B cell (primary cell): ENCODE measurements at regions not wholly inside any gene's neighbourhood (a gene's known extent, or its start where the extent isn't known, plus 50 kb on each side); places are given as distances from the start of the nearest gene placed in this dataset.

ENCODE experiments used
- ATAC-seq: fragments of 200-7000 bp; cut with Tn5 transposase; one replicate; pipeline ENCODE4 v1.10.0; 2021; ENCODE audit warnings: low read depth, mild to moderate bottlenecking, moderate number of reproducible peaks, moderate library complexity
- CTCF ChIA-PET: fragments of 350-600 bp; sonication (Branson Sonifier 250); formaldehyde crosslinking; loops from one replicate; lab custom pipeline; 2021; ENCODE audit warnings: antibody characterized with exemption, inconsistent platforms; lab: Charles Lee
- POLR2A ChIA-PET: fragments of 350-600 bp; sonication (Branson Sonifier 250); formaldehyde crosslinking; loops from one replicate; lab custom pipeline; 2021; ENCODE audit warnings: antibody characterized with exemption; lab: Charles Lee
- DNase-seq: peaks from one replicate; pipeline ENCODE4 v3.0.0; 2013
- H2AFZ ChIP-seq: 2 replicates; pipeline ENCODE4 v1.6.1; 2012; ENCODE audit warnings: mild to moderate bottlenecking, low read depth, low read length; ENCODE audit not compliant: insufficient read depth, poor library complexity, severe bottlenecking
- H3K27ac ChIP-seq, 2 donors: 1 replicate in 1 of 2; 2 replicates in 1 of 2; pipeline ENCODE4 v1.5.1; 2012 to 2013; ENCODE audit warnings: low read length in 2 of 2, mild to moderate bottlenecking in 2 of 2, moderate library complexity in 1 of 2
- H3K27me3 ChIP-seq, 4 experiments: fragments of 200-600 bp in 1 of 4; sonication (generic) in 1 of 4; replicated peaks in 1 of 4; 1 replicate in 2 of 4; 2 replicates in 2 of 4; pipeline versions ENCODE4 v1.6.1 to v1.7.0; 2013 to 2016; ENCODE audit warnings: low read length in 3 of 4, mild to moderate bottlenecking in 2 of 4, mixed read lengths in 1 of 4, moderate library complexity in 1 of 4; ENCODE audit not compliant: insufficient read depth in 4 of 4, control insufficient read depth in 3 of 4; ENCODE audit errors: control extremely low read depth in 1 of 4
- H3K36me3 ChIP-seq, 2 experiments: replicated peaks in 1 of 2; 1 replicate in 1 of 2; 2 replicates in 1 of 2; pipeline versions ENCODE4 v1.6.1 to v1.7.1; 2013; ENCODE audit warnings: low read length in 1 of 2; ENCODE audit not compliant: insufficient read depth in 2 of 2, control insufficient read depth in 1 of 2; ENCODE audit errors: control extremely low read depth in 1 of 2, extremely low read depth in 1 of 2
- H3K4me1 ChIP-seq, 2 donors: fragments of 200-600 bp in 1 of 2; sonication (generic) in 1 of 2; 1 replicate in 1 of 2; 2 replicates in 1 of 2; pipeline versions ENCODE4 v1.5.1 to v1.6.1; 2013 to 2017; ENCODE audit warnings: low read length in 2 of 2; ENCODE audit not compliant: control insufficient read depth in 2 of 2, insufficient read depth in 2 of 2
- H3K4me2 ChIP-seq: replicated peaks from 2 replicates; pipeline ENCODE3; 2012; ENCODE audit warnings: mild to moderate bottlenecking, low read depth, low read length; ENCODE audit not compliant: poor library complexity, severe bottlenecking
- H3K4me3 ChIP-seq, 5 experiments: fragments of 200-600 bp in 1 of 5; sonication (generic) in 1 of 5; 1 replicate in 3 of 5; 2 replicates in 2 of 5; pipeline versions ENCODE4 v1.5.1 to v1.7.0; 2011 to 2016; ENCODE audit warnings: low read length in 4 of 5, mild to moderate bottlenecking in 4 of 5, low read depth in 2 of 5, control low read depth in 1 of 5, moderate library complexity in 1 of 5; ENCODE audit not compliant: insufficient read depth in 1 of 5; ENCODE audit errors: control extremely low read depth in 1 of 5, extremely low read depth in 1 of 5
- H3K79me2 ChIP-seq: fragments of 200-600 bp; sonication (generic); one replicate; pipeline ENCODE4 v1.6.0; 2016; ENCODE audit warnings: low read length; ENCODE audit not compliant: control insufficient read depth, insufficient read depth
- H3K9ac ChIP-seq: fragments of 200-600 bp; sonication (generic); 2 replicates; pipeline ENCODE4 v1.6.1; 2017; ENCODE audit warnings: mild to moderate bottlenecking, low read length, moderate library complexity
- H3K9me3 ChIP-seq, 3 donors: one replicate each; pipeline versions ENCODE4 v1.6.1 to v1.7.1; 2013; ENCODE audit warnings: low read length in 2 of 3; ENCODE audit not compliant: control insufficient read depth in 2 of 3, insufficient read depth in 1 of 3; ENCODE audit errors: control extremely low read depth in 1 of 3
- H4K20me1 ChIP-seq: 2 replicates; pipeline ENCODE4 v1.6.0; 2012; ENCODE audit warnings: mild to moderate bottlenecking, low read length; ENCODE audit not compliant: insufficient read depth, control insufficient read depth, poor library complexity, severe bottlenecking
- H3K27ac Mint-ChIP-seq: one replicate; pipeline ENCODE4 v1.8.0; 2021; ENCODE audit warnings: mixed read lengths
- H3K27me3 Mint-ChIP-seq: one replicate; pipeline ENCODE4 v1.8.0; 2021; ENCODE audit warnings: mixed read lengths
- H3K4me1 Mint-ChIP-seq: one replicate; pipeline ENCODE4 v1.8.0; 2021; ENCODE audit warnings: mixed read lengths
- H3K4me3 Mint-ChIP-seq: one replicate; pipeline ENCODE4 v1.8.0; 2021; ENCODE audit warnings: mixed read lengths
- H3K9me3 Mint-ChIP-seq: one replicate; pipeline ENCODE4 v1.8.0; 2022; ENCODE audit warnings: mixed read lengths; ENCODE audit not compliant: insufficient read depth
- CTCF ChIP-seq: fragments of 200-600 bp; IDR thresholded peaks from one replicate; pipeline ENCODE4 v1.8.0; 2022; ENCODE audit warnings: antibody characterized with exemption, mild to moderate bottlenecking
- EZH2 ChIP-seq: IDR thresholded peaks from 2 replicates; pipeline ENCODE4 v1.6.1; 2012; ENCODE audit warnings: borderline replicate concordance, low read depth, mild to moderate bottlenecking, moderate library complexity, low read length; ENCODE audit not compliant: insufficient read depth, poor library complexity, severe bottlenecking
- WGBS: methylation state at CpG from one replicate; pipeline ENCODE4 v1.1.5; 2013; ENCODE audit warnings: missing lambda C conversion rate; ENCODE audit not compliant: insufficient coverage; 5-methylcytosine and 5-hydroxymethylcytosine counted together
- intact Hi-C: fragments of 100-400 bp; cut with micrococcal nuclease; formaldehyde crosslinking; loops from one replicate; pipeline ENCODE4 v1.10.0; 2022

- ChIA-PET CTCF (no interaction called here), POLR2A (no interaction called here)
- intact Hi-C loops, result no loop called here
- H3K27me3 ChIP-seq, result no peaks in the 10 kb centered on the region
- H3K9me3 ChIP-seq, result no peaks in the 10 kb centered on the region
- H3K4me1 Mint-ChIP-seq, result no peaks in the 10 kb centered on the region
- no peak overlapping the region for H3K4me3 ChIP-seq
- H3K9ac ChIP-seq, result no peak overlapping the region
- H3K4me2 ChIP-seq, result no peak overlapping the region
- H3K27me3 Mint-ChIP-seq, result peaks cover 4% of the 10 kb centered on the region
- H3K79me2 ChIP-seq, result no peaks in the 10 kb centered on the region
- ATAC-seq (no peak), DNase-seq (no peak)
- no peaks in the 10 kb centered on the region for H3K4me1 ChIP-seq
- H2AFZ ChIP-seq, result no peak overlapping the region
- no peak overlapping the region for H3K27ac Mint-ChIP-seq
- no peaks in the 10 kb centered on the region for H4K20me1 ChIP-seq
- no peak overlapping the region for H3K27ac ChIP-seq
- TF ChIP-seq CTCF, result no peak
- TF ChIP-seq EZH2, result no peak
- H3K36me3 ChIP-seq, result no peaks in the 10 kb centered on the region
- H3K9me3 Mint-ChIP-seq, result no peaks in the 10 kb centered on the region
- 100% methylated on average over 1 of the region's 3 CpGs for WGBS
- no peak overlapping the region for H3K4me3 Mint-ChIP-seq
Measured at GRCh38 chr2:109679225-109679624, 65.1 kb downstream of the SOWAHC start.

- ChIA-PET POLR2A (no interaction called here), CTCF (no interaction called here)
- intact Hi-C loops, result no loop called here
- no peaks in the 10 kb centered on the region for H3K9me3 Mint-ChIP-seq
- peaks cover 4% of the 10 kb centered on the region for H3K27me3 Mint-ChIP-seq
- no peak overlapping the region for H3K9ac ChIP-seq
- no peak overlapping the region for H3K4me2 ChIP-seq
- no peak overlapping the region for H3K27ac Mint-ChIP-seq
- H3K27me3 ChIP-seq, result no peaks in the 10 kb centered on the region
- no peaks in the 10 kb centered on the region for H3K36me3 ChIP-seq
- no peaks in the 10 kb centered on the region for H3K79me2 ChIP-seq
- H3K4me3 ChIP-seq, result no peak overlapping the region
- no peak overlapping the region for H3K4me3 Mint-ChIP-seq
- TF ChIP-seq CTCF (no peak), EZH2 (no peak)
- ATAC-seq (no peak), DNase-seq (no peak)
- WGBS, result 97% methylated on average over 3 of the region's 5 CpGs
- no peaks in the 10 kb centered on the region for H4K20me1 ChIP-seq
- no peaks in the 10 kb centered on the region for H3K4me1 ChIP-seq
- H2AFZ ChIP-seq, result no peak overlapping the region
- H3K4me1 Mint-ChIP-seq, result no peaks in the 10 kb centered on the region
- no peaks in the 10 kb centered on the region for H3K9me3 ChIP-seq
- no peak overlapping the region for H3K27ac ChIP-seq
Measured at GRCh38 chr2:109679626-109680025, 65.5 kb downstream of the SOWAHC start.
